ENCODE measurements at regions not wholly inside any gene's neighbourhood (a gene's known extent, or its start where the extent isn't known, plus 50 kb on each side); places are given as distances from the start of the nearest gene placed in this dataset.

GRCh38 chr10:106255111-106255678 lies 909.3 kb downstream of the SORCS1 start:
- Histone ChIP-seq H3K4me2 (ENCODE audit: low read depth, low read length) (no peak overlapping the region), H4K8ac (ENCODE audit: low read depth in 2 of 2, low read length in 2 of 2) (no peak overlapping the region), H2AFZ (replicated peaks; ENCODE audit: low read length, poor library complexity) (no peak overlapping the region), H3K14ac (replicated peaks; ENCODE audit: low read depth, low read length) (no peak overlapping the region), H4K91ac (ENCODE audit: insufficient read depth, low read depth, low read length) (no peak overlapping the region), H2AK9ac (replicated peaks; ENCODE audit: low read depth, low read length, poor library complexity) (no peak overlapping the region), H4K20me1 (ENCODE audit: insufficient read depth, low read length) (no peaks in the 10 kb centered on the region), H3K56ac (ENCODE audit: extremely low read depth, insufficient read depth, low read length) (no peak overlapping the region), H2BK5ac (ENCODE audit: low read depth, low read length, poor library complexity, severe bottlenecking) (no peak overlapping the region), H3K9me1 (ENCODE audit: insufficient read depth, low read length) (no peaks in the 10 kb centered on the region), H3K27me3 (ENCODE audit: control insufficient read depth, insufficient read depth, low read length) (no peaks in the 10 kb centered on the region), H3K79me1 (ENCODE audit: low read depth in 1 of 2, low read length in 2 of 2) (no peaks in the 10 kb centered on the region), H2AK5ac (ENCODE audit: low read depth, low read length) (no peak overlapping the region), H3K9me3 (ENCODE audit: control insufficient read depth, insufficient read depth, low read length) (no peaks in the 10 kb centered on the region; the same call in none of the 2 replicates), H2BK120ac (ENCODE audit: low read depth, low read length) (no peak overlapping the region), H2BK20ac (ENCODE audit: low read depth, low read length) (no peak overlapping the region), H3K4me1 (ENCODE audit: control insufficient read depth, insufficient read depth, low read length) (no peaks in the 10 kb centered on the region), H4K5ac (ENCODE audit: low read depth, low read length) (no peak overlapping the region), H3K4ac (ENCODE audit: low read depth, low read length) (no peak overlapping the region), H3K27ac (ENCODE audit: insufficient read depth, low read length) (no peak overlapping the region), H3K4me3 (ENCODE audit: insufficient read depth, low read depth, low read length) (no peak overlapping the region), H3K18ac (ENCODE audit: low read depth, low read length) (no peak overlapping the region), H2BK15ac (ENCODE audit: low read depth, low read length) (no peak overlapping the region), H3K36me3 (ENCODE audit: control insufficient read depth, insufficient read depth, low read length) (no peaks in the 10 kb centered on the region), H3K23ac (ENCODE audit: low read depth, low read length) (no peak overlapping the region), H3K9ac (ENCODE audit: low read depth, low read length) (no peak overlapping the region)
- DNase-seq (no peak), ATAC-seq (ENCODE audit: low read depth) (no peak)
- intact Hi-C loops (cut with micrococcal nuclease): no loop called here
- in situ Hi-C loops (cut with MboI; ENCODE audit: low sequenced_read_pairs): no loop called here
- ChIA-PET CTCF (no interaction called here), POLR2A (ENCODE audit: unreplicated experiment) (no interaction called here)
- dilution Hi-C loops (cut with HindIII; ENCODE audit: low sequenced_read_pairs, unreplicated experiment): no loop called here
- no TSS peak for BruUV-seq (replicated peaks)
- no CpG with 5 or more reads among the region's 6 CpGs for WGBS, 2 experiments (ENCODE audit: extremely low coverage in 2 of 2, insufficient read length in 1 of 2)
- TF ChIP-seq RAD21 (IDR thresholded peaks at IDR 0.05; ENCODE audit: low read length): no peak
- TF ChIP-seq CTCF (conservative IDR thresholded peaks at IDR 0.05; ENCODE audit: low read depth, low read length): no peak
- TF ChIP-seq CHD1 (IDR thresholded peaks at IDR 0.05; ENCODE audit: low read depth, low read length): no peak
- TF ChIP-seq POLR2A (IDR thresholded peaks at IDR 0.05; ENCODE audit: low read depth, low read length): no peak
- TF ChIP-seq ELK1 (IDR thresholded peaks at IDR 0.05; ENCODE audit: borderline replicate concordance, low read depth, low read length): no peak
- no peak for TF ChIP-seq NFE2L2 (IDR thresholded peaks at IDR 0.05; ENCODE audit: low read depth, low read length)
- no peak for TF ChIP-seq CEBPB (IDR thresholded peaks at IDR 0.05; ENCODE audit: low read depth, low read length)
- no peak for TF ChIP-seq MAFK (IDR thresholded peaks at IDR 0.05; ENCODE audit: low read depth, low read length)
